ENCODE measurements at regions not wholly inside any gene's neighbourhood (a gene's known extent, or its start where the extent isn't known, plus 50 kb on each side); places are given as distances from the start of the nearest gene placed in this dataset.

DNA sequence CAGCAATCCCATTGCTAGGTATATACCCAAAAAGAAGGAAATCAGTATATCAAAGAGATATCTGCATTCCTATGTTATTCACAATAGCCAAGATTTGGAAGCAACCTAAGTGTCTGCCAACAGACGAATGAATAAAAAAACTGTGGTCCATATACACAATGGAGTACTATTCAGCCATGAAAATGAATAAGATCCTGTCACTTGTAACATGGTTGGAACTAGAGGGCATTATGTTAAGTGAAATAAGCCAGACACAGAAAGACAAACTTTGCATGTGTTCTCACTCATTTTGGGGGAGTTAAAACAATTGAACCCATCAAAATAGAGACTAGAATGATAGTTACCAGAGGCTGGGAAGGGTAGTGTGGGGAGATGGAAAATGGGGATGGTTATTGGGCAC, 323.5 kb upstream of the NFE2L3 start:
- ATAC-seq (no peak), DNase-seq (no peak)
- H3K27me3 ChIP-seq (ENCODE audit: control insufficient read depth, insufficient read depth) = no peaks in the 10 kb centered on the region
- intact Hi-C loops (cut with DNase I) = no loop called here
- H3K27ac ChIP-seq (ENCODE audit: low read length) = no peak overlapping the region
- no peaks in the 10 kb centered on the region for H3K9me3 ChIP-seq (ENCODE audit: control insufficient read depth, low read length)
- 84% methylated on average over 1 of the region's 1 CpG for WGBS
- H3K4me3 ChIP-seq (ENCODE audit: low read length) = no peak overlapping the region
- peaks cover 4% of the 10 kb centered on the region for H3K4me1 ChIP-seq (ENCODE audit: control insufficient read depth, insufficient read depth, low read length)

DNA sequence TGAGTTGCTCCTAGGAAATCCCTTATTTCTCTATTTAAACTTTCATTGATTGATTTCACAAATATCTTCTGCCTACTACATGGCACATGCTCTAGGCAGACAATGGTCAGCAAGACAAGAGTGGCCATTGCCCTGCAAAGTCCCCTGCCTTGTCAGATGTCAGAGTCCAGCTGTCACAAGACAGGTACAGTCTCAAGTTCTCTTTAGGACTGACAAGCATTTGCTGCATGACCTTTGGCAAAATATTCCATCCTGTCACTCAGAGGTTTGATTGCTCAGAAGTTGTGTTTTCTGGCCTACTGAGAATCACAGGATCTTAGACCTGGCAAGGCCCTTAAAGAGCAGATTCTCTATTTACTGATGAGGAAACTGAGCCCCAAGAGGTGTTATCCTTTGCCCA, 322.3 kb upstream of the NFE2L3 start:
- H3K27ac ChIP-seq (ENCODE audit: low read length) = no peak overlapping the region
- H3K4me1 ChIP-seq (ENCODE audit: control insufficient read depth, insufficient read depth, low read length) = peaks cover 4% of the 10 kb centered on the region
- intact Hi-C loops (cut with DNase I) = loop anchor here in 1 of 4 donors (10.0 kb wide), 1 partner anchor 55 kb away; no protein-coding TSS in a partner anchor
- DNase-seq (no peak), ATAC-seq (no peak)
- H3K4me3 ChIP-seq (ENCODE audit: low read length) = no peak overlapping the region
- H3K27me3 ChIP-seq (ENCODE audit: control insufficient read depth, insufficient read depth) = no peaks in the 10 kb centered on the region
- no peaks in the 10 kb centered on the region for H3K9me3 ChIP-seq (ENCODE audit: control insufficient read depth, low read length)

DNA sequence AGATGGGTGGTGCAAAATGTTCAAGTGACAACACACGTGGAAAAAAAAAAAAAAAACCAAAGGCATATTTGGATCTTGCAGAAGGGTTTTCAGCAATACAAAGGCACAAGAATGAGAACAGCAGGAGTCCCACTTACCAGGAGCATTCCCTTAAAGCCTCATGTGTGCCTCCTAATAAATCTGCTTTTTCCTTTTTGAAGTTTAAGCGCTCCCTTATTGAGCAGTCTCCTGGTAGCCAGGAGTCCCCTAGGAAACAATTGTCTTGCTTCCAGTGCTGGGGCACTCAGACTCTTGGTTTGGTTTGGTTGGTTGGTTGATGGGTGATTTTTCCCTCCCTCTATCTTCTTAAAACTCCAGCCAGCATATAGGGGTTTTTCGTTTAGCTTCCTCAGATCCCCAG, 321.8 kb upstream of the NFE2L3 start:
- 71% methylated on average over 3 of the region's 3 CpGs for WGBS
- Histone ChIP-seq H3K9me3 (ENCODE audit: control insufficient read depth, low read length) (no peaks in the 10 kb centered on the region), H3K27ac (ENCODE audit: low read length) (no peak overlapping the region), H3K4me1 (ENCODE audit: control insufficient read depth, insufficient read depth, low read length) (peaks cover 4% of the 10 kb centered on the region), H3K4me3 (ENCODE audit: low read length) (no peak overlapping the region), H3K27me3 (ENCODE audit: control insufficient read depth, insufficient read depth) (no peaks in the 10 kb centered on the region)
- DNase-seq = no peak
- ATAC-seq = no peak
- intact Hi-C loops (cut with DNase I) = loop anchor here in 1 of 4 donors (10.0 kb wide), 1 partner anchor 55 kb away; no protein-coding TSS in a partner anchor

- Histone ChIP-seq H3K4me1 (ENCODE audit: control insufficient read depth, insufficient read depth, low read length) (peaks cover 4% of the 10 kb centered on the region), H3K27ac (ENCODE audit: low read length) (peak overlapping the region; percentile 83), H3K4me3 (ENCODE audit: low read length) (no peak overlapping the region), H3K27me3 (ENCODE audit: control insufficient read depth, insufficient read depth) (no peaks in the 10 kb centered on the region), H3K9me3 (ENCODE audit: control insufficient read depth, low read length) (no peaks in the 10 kb centered on the region)
- DNase-seq (no peak), ATAC-seq (no peak)
- intact Hi-C loops (cut with DNase I) = loop anchor here in 1 of 4 donors (10.0 kb wide), 1 partner anchor 56 kb away; no protein-coding TSS in a partner anchor
- 54% methylated on average over 6 of the region's 6 CpGs for WGBS
Observed at GRCh38 chr7:25831062-25831691, 320.8 kb upstream of the NFE2L3 start.

DNA sequence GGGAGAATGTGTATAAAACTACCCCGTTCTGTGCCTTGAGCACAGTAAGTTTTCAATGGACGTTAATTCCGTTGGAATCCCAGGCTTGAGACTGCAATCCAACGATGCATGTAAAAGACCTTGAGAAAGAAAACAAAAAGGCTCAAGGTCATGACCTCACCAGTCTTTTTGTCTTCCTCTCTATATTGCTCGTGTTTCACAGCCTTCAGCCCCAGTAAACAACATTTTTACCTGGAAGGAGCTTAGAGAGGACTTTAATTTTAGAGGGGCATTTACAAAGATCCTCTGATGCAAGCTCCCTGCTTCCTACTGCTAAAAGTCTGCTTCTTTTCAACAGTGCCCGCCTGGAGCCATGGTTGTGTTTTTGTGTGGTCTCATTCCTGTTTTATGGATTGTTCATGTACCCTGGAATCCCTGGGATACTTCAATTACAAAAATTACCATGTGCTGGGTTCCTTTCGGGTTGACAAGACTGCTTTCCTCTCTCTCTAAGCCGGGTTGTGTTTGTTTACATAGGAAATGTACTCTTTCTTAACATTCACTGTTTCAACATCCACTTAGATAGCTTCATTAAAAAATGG, 320.1 kb upstream of the NFE2L3 start:
- peak in 1 of 2 donors; percentile 10 for ATAC-seq
- no peak for DNase-seq
- H3K9me3 ChIP-seq (ENCODE audit: control insufficient read depth, low read length) = no peaks in the 10 kb centered on the region
- H3K27ac ChIP-seq (ENCODE audit: low read length) = peak overlapping the region; percentile 83
- 49% methylated on average over 8 of the region's 8 CpGs for WGBS
- intact Hi-C loops (cut with DNase I) = loop anchor here in 2 of 4 donors (2.0 to 10.0 kb wide), 2 partner anchors 57 to 59 kb away; no protein-coding TSS in a partner anchor
- H3K4me1 ChIP-seq (ENCODE audit: control insufficient read depth, insufficient read depth, low read length) = peaks cover 4% of the 10 kb centered on the region
- no peak overlapping the region for H3K4me3 ChIP-seq (ENCODE audit: low read length)
- no peaks in the 10 kb centered on the region for H3K27me3 ChIP-seq (ENCODE audit: control insufficient read depth, insufficient read depth)

DNA sequence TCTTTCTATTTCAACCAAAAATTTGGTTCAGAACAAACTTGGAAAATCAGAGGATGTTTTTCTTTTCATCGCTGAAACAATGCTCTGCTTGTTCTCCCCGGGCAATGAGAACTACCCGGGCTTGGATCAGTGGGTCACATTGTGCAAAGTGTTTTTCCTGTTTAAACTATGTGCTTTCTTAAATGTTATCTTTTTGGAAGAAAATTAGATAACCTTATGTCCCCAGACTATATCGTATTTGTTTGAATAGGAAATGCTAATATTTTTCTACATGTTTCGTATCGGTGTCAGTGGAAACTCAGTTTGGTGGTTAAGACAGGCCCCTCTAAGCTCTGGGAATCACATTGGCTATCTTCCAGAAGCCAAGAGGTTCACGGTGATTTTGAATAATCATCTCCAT, 319.5 kb upstream of the NFE2L3 start:
- no peak overlapping the region for H3K27ac ChIP-seq (ENCODE audit: low read length)
- DNase-seq = peak in 1 of 3 donors; percentile 65
- peaks cover 4% of the 10 kb centered on the region for H3K4me1 ChIP-seq (ENCODE audit: control insufficient read depth, insufficient read depth, low read length)
- intact Hi-C loops (cut with DNase I) = loop anchor here in 2 of 4 donors (2.0 to 10.0 kb wide), 2 partner anchors 58 to 60 kb away; no protein-coding TSS in a partner anchor
- no peaks in the 10 kb centered on the region for H3K9me3 ChIP-seq (ENCODE audit: control insufficient read depth, low read length)
- peak; percentile 88 to 89 for ATAC-seq
- H3K4me3 ChIP-seq (ENCODE audit: low read length) = no peak overlapping the region
- 39% methylated on average over 7 of the region's 7 CpGs for WGBS
- H3K27me3 ChIP-seq (ENCODE audit: control insufficient read depth, insufficient read depth) = no peaks in the 10 kb centered on the region

DNA sequence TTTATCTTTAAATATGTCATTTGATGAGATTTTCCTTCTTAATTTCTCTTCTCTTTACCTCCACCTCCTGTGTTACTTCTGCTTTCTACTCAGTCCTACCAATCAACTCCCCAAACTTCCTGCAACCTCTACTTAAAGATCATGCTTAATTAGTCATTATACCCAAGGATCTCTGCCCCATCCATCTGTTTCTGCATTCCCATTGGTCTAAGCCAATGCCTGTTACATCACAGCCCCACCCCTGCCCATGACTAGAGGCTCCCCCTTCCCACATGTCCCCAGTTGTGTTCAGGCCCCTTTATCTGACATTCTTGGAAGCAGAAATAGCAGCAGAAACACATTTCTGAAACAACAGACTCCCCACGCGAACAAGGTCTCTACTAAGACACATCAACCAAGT, 319.1 kb upstream of the NFE2L3 start:
- ATAC-seq (peak; percentile 84 to 95), DNase-seq (peak; percentile 46 to 82 (median 65))
- H3K27ac ChIP-seq (ENCODE audit: low read length) = peak overlapping the region; percentile 23
- intact Hi-C loops (cut with DNase I) = loop anchor here in 2 of 4 donors (2.0 to 10.0 kb wide), 2 partner anchors 58 to 60 kb away; no protein-coding TSS in a partner anchor
- H3K9me3 ChIP-seq (ENCODE audit: control insufficient read depth, low read length) = no peaks in the 10 kb centered on the region
- WGBS = 47% methylated on average over 2 of the region's 2 CpGs
- no peak overlapping the region for H3K4me3 ChIP-seq (ENCODE audit: low read length)
- H3K27me3 ChIP-seq (ENCODE audit: control insufficient read depth, insufficient read depth) = no peaks in the 10 kb centered on the region
- peaks cover 4% of the 10 kb centered on the region for H3K4me1 ChIP-seq (ENCODE audit: control insufficient read depth, insufficient read depth, low read length)

- no peak for DNase-seq
- no peak for ATAC-seq
- no peaks in the 10 kb centered on the region for H3K27me3 ChIP-seq (ENCODE audit: control insufficient read depth, insufficient read depth)
- peaks cover 4% of the 10 kb centered on the region for H3K4me1 ChIP-seq (ENCODE audit: control insufficient read depth, insufficient read depth, low read length)
- no peaks in the 10 kb centered on the region for H3K9me3 ChIP-seq (ENCODE audit: control insufficient read depth, low read length)
- H3K4me3 ChIP-seq (ENCODE audit: low read length) = no peak overlapping the region
- 84% methylated on average over 4 of the region's 4 CpGs for WGBS
- intact Hi-C loops (cut with DNase I) = loop anchor here in 1 of 4 donors (10.0 kb wide), 1 partner anchor 59 kb away; no protein-coding TSS in a partner anchor
- peak overlapping the region; percentile 13 for H3K27ac ChIP-seq (ENCODE audit: low read length)
Observed at GRCh38 chr7:25834050-25834449, 317.9 kb upstream of the NFE2L3 start.

DNA sequence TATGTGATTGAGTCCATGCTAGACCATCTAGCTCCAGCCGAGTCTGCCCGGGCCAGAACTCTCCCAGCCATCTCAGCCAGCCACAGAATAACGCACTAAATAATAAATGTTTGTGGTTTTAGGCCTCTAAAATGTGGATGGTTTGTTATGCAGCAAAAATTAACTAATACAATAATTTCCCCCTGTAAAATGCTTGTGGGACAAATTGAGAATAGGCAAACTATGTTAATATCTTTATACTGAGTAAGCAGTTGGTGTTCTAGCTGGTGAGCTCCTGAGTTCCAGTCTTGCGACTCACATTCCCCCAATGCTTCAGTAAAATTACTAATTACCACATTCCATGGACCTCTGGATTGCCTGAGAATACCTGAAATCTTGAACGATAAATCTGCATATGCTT, 316.8 kb upstream of the NFE2L3 start:
- no peak overlapping the region for H3K27ac ChIP-seq (ENCODE audit: low read length)
- H3K9me3 ChIP-seq (ENCODE audit: control insufficient read depth, low read length) = no peaks in the 10 kb centered on the region
- DNase-seq (no peak), ATAC-seq (no peak)
- WGBS = 96% methylated on average over 5 of the region's 5 CpGs
- peaks cover 4% of the 10 kb centered on the region for H3K4me1 ChIP-seq (ENCODE audit: control insufficient read depth, insufficient read depth, low read length)
- no peak overlapping the region for H3K4me3 ChIP-seq (ENCODE audit: low read length)
- no peaks in the 10 kb centered on the region for H3K27me3 ChIP-seq (ENCODE audit: control insufficient read depth, insufficient read depth)
- intact Hi-C loops (cut with DNase I) = loop anchor here in 1 of 4 donors (10.0 kb wide), 1 partner anchor 60 kb away; no protein-coding TSS in a partner anchor

- 80% methylated on average over 2 of the region's 2 CpGs for WGBS
- H3K9me3 ChIP-seq (ENCODE audit: control insufficient read depth, low read length) = no peaks in the 10 kb centered on the region
- intact Hi-C loops (cut with DNase I) = loop anchor here in 1 of 4 donors (10.0 kb wide), 1 partner anchor 64 kb away; no protein-coding TSS in a partner anchor
- H3K4me3 ChIP-seq (ENCODE audit: low read length) = no peak overlapping the region
- H3K27me3 ChIP-seq (ENCODE audit: control insufficient read depth, insufficient read depth) = no peaks in the 10 kb centered on the region
- DNase-seq = no peak
- ATAC-seq = no peak
- H3K27ac ChIP-seq (ENCODE audit: low read length) = no peak overlapping the region
- peaks cover 3% of the 10 kb centered on the region for H3K4me1 ChIP-seq (ENCODE audit: control insufficient read depth, insufficient read depth, low read length)
Observed at GRCh38 chr7:25839084-25839769, 312.8 kb upstream of the NFE2L3 start.

Measured in right cardiac atrium (tissue), 5 donors.